Omental fat pad (tissue), 3 donors: ENCODE measurements at regions not wholly inside any gene's neighbourhood (a gene's known extent, or its start where the extent isn't known, plus 50 kb on each side); places are given as distances from the start of the nearest gene placed in this dataset.
"Not testable (repeated sequence)": the region's sequence is repeated elsewhere in the genome, so short reads cannot be mapped to it uniquely, and the experiment has no call there.

ENCODE experiments used
- ATAC-seq: fragments of 150-250 bp; one replicate; pipeline ENCODE4 v1.9.1; 2016; ENCODE audit warnings: mild to moderate bottlenecking, moderate library complexity; ENCODE audit not compliant: low FRiP score
- DNase-seq: peaks from one replicate; pipeline ENCODE4 v3.0.0-alpha.2; 2019; ENCODE audit warnings: low spot score
- TF ChIP-seq, protein P1 (sequence below), 3 donors: fragments of 450-650 bp; IDR thresholded peaks; one replicate each; pipeline ENCODE4 v1.5.1; 2016 to 2017; ENCODE audit warnings: antibody characterized with exemption in 3 of 3, mild to moderate bottlenecking in 3 of 3, moderate library complexity in 2 of 3

DNA sequence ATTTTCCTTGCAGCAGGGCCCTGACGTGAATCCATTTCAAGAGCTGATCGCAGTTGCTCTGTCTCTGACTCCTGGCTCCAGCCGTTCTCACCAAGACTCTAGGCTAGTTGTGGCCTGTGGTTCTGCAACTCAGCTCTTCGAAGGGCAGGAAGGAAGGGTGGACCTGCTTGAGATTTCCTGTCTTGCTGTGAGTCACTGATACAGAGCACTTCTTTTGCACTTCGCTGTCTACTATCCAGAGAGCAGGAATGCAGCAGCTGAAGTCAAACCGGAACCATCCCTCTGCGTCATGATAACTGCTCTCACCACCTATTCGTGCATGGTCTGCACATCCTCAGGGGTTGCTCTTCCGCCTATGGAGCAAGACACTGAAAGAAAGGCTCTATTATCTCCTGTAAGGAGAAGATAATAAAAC lies 59.7 kb downstream of the RAP2B start:
- TF ChIP-seq, protein P1, sequence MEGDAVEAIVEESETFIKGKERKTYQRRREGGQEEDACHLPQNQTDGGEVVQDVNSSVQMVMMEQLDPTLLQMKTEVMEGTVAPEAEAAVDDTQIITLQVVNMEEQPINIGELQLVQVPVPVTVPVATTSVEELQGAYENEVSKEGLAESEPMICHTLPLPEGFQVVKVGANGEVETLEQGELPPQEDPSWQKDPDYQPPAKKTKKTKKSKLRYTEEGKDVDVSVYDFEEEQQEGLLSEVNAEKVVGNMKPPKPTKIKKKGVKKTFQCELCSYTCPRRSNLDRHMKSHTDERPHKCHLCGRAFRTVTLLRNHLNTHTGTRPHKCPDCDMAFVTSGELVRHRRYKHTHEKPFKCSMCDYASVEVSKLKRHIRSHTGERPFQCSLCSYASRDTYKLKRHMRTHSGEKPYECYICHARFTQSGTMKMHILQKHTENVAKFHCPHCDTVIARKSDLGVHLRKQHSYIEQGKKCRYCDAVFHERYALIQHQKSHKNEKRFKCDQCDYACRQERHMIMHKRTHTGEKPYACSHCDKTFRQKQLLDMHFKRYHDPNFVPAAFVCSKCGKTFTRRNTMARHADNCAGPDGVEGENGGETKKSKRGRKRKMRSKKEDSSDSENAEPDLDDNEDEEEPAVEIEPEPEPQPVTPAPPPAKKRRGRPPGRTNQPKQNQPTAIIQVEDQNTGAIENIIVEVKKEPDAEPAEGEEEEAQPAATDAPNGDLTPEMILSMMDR (IDR thresholded peaks at IDR 0.05) = no peak
- DNase-seq (no peak), ATAC-seq (peak; percentile 96)

DNA sequence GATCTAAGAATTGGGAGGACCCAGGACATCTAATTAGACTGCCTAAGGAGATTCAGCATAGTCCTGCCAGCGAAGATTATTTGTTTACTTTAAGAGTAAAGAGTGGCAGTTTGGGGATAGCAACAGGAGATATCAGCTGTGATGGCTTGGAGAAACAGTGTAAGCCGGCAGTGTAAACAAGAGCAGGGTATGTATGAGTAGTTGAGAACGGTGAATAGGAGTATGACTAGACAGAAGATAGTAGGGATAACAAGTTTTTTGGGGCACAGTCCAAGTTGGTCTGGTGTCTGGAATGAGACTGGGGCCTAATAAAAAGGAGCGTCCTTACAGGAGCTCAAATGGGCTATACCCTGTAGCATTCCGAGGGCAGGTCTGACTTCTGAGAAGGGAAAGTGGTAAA lies 64.9 kb downstream of the RAP2B start:
- DNase-seq, ATAC-seq: not testable (repeated sequence)

DNA sequence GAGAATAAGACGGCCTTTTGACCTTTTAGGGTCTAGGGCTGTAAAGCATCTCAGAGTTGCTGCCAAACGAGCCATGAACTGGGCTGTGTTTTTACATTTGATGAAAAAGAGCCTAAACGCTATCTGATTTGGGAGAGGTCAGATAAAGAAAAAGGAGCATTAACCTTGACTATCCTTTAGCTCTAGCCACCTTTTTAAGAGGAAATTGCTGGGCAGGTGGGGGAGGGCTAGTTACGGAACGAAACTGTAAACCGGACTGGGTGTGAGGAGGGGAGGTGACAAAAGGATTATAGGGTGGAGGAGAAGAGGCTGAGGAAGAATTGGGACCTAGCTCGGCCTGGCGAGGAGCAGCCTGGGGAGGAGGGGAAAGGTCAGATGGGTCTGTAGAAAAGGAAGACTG lies 68.4 kb downstream of the RAP2B start:
- not testable (repeated sequence) for ATAC-seq, DNase-seq

DNA sequence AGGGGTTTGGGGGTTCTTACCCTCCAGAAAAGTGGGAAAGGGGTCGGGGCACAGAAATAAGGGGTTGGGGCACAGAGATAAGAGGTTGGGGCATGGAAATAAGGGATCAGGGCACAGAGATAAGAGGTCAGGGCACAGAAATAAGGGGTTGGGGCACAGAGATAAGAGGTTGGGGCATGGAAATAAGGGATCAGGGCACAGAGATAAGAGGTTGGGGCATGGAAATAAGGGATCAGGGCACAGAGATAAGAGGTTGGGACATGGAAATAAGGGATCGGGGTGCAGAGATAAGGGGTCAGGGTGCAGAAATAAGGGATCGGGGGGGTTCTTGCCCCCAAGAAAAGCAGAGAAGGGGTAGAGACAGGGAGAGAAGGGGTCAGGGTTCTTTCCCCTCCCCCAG lies 69.2 kb downstream of the RAP2B start:
- ATAC-seq, DNase-seq: not testable (repeated sequence)

DNA sequence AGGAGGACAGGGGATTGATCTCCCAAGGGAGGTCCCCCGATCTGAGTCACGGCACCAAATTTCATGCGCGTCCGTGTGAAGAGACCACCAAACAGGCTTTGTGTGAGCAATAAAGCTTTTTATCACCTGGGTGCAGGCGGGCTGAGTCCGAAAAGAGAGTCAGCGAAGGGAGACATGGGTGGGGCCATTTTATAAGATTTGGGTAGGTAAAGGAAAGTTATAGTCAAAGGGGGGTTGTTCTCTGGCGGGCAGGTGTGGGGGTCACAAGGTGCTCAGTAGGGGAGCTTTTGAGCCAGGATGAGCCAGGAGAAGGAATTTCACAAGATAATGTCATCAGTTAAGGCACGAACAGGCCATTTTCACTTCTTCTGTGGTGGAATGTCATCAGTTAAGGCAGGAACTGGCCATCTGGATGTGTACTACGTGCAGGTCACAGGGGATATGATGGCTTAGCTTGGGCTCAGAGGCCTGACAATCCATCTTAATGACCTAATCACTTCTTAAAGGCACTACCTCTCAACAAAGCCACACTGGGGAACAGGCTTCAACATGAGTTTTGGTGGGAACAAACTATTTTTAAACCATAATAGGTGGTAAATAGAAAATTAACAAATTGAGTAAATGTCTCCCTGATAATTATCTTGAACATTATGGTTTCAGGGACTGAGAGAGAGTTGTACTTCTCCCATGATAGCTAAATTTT lies 70.2 kb downstream of the RAP2B start:
- not testable (repeated sequence) for DNase-seq, ATAC-seq

DNA sequence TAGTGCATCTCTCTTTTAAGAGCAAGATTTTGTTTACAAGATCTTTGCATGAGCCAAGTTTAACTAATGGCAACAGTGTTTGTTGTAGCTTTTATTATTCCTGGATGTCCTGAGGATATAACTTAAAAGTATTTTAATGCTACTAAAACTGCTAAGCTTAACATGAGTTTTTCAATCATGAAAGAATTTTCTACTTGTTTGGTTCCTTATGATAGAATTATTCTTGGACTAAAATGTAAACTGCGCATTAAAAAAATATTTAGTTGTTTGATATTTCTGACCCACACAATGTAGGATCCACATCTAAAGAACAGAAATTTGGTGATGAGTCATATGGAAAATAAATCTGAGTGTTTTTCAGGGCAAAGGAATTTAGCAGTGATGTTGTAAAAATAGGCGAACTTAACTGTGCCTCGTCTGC lies 70.8 kb downstream of the RAP2B start:
- peak; percentile 70 for ATAC-seq
- TF ChIP-seq, protein P1 (IDR thresholded peaks at IDR 0.05) = no peak

DNA sequence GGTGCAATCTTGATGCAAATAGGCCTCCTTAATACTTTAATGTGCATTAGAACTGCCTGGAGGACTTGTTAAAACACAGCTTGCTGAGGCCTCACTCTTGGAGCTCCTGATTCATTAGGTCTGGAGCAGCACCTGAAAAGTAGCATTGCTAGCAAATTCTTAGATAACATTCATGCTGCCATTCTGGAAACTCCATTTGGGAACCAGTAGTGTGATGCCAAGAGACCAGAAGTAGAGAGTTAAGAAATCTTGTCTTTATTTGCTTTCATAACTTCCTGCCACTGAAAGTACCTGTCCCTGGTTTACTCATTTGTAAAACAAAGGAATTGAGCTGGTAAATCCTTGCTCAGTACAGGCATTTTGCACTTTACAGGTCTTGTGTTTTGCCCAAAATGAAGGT lies 72.0 kb downstream of the RAP2B start:
- DNase-seq (no peak), ATAC-seq (no peak)

More for the DNA sequence above, 70.8 kb downstream of the RAP2B start:
- DNase-seq = no peak

DNA sequence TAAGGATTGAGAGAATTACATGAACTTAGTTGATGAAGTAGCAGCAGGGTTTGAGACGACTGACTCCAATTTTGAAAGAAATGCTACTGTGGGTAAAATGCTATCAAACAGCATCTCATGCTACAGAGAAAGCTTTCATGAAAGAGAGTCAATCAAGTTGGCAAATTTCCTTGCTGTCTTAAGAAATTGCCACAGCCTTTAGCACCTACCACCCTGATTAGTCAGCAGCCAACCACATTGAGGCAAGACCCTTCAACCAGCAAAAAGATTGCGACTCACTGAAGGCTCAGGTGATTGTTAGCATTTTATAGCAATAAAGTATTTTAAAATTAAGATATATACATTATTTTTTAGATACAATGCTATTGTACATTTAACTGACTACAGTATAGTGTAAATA lies 80.9 kb downstream of the RAP2B start:
- TF ChIP-seq, protein P1 (IDR thresholded peaks at IDR 0.05) = no peak
- ATAC-seq (no peak), DNase-seq (no peak)

More for the DNA sequence above, 72.0 kb downstream of the RAP2B start:
- TF ChIP-seq, protein P1 (IDR thresholded peaks at IDR 0.05) = no peak

DNA sequence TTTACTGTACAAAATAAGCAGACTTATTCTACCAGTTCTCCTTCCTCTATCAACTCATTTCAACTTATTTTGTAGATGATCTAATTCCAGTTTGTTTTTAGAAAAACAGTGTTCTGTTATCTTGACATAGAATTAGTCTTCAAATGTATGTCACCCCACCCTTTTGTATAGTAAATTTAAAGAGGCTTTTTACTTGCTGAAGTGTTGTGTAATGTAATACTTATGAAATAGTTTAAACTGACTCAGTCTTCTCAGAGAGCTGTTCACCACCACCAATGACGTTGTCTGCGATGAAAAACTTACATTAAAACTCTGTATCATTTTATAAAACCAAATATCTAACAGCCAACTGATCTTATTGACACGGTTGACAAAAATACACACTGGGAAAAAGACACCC lies 82.9 kb downstream of the RAP2B start:
- DNase-seq (no peak), ATAC-seq (no peak)
- TF ChIP-seq, protein P1 (IDR thresholded peaks at IDR 0.05) = no peak
